OCI-LY7 (cell line): ENCODE measurements at regions not wholly inside any gene's neighbourhood (a gene's known extent, or its start where the extent isn't known, plus 50 kb on each side); places are given as distances from the start of the nearest gene placed in this dataset.

ENCODE experiments used
- CTCF ChIP-seq: fragments of 200-600 bp; sonication (generic); conservative IDR thresholded peaks from 2 replicates; pipeline ENCODE4 v1.5.1; 2014; ENCODE audit warnings: mild to moderate bottlenecking, antibody characterized with exemption, low read length, moderate library complexity, mixed read lengths
- EZH2phosphoT487 ChIP-seq: fragments of 200-600 bp; sonication (generic); IDR thresholded peaks from 2 replicates; pipeline ENCODE4 v1.6.1; 2018; ENCODE audit warnings: low read depth, borderline replicate concordance, mild to moderate bottlenecking, mixed run types, antibody characterized with exemption, low read length, moderate library complexity, mixed read lengths

GRCh38 chr13:22937953-22938352 is 242.8 kb upstream of the SGCG start:
- TF ChIP-seq CTCF (no peak), EZH2phosphoT487 (no peak)
